ENCODE measurements at regions not wholly inside any gene's neighbourhood (a gene's known extent, or its start where the extent isn't known, plus 50 kb on each side); places are given as distances from the start of the nearest gene placed in this dataset.

DNA sequence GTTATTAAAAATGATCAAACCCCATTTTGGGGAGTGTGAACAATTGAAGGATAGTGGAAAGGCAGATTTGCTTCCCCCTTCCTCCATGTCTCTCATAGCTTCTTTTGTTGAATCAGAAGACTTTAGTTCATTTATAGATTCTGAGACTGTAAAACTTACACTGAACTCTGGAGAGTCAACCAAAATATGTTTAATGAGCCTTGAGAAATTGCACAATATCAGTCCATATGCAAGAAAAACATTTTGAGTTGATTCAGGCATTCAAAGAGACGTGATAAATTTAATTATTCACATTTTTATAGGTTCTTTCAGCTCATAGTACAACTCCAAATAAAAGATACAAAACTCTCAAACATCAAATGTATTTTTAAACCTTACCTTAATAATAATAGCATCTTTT, 354.4 kb upstream of the SPRED2 start:
- no peak for TF ChIP-seq CTCF (IDR thresholded peaks at IDR 0.05)
- TF ChIP-seq ZFX (IDR thresholded peaks at IDR 0.05; ENCODE audit: borderline replicate concordance), result no peak
